ENCODE measurements at regions not wholly inside any gene's neighbourhood (a gene's known extent, or its start where the extent isn't known, plus 50 kb on each side); places are given as distances from the start of the nearest gene placed in this dataset.

DNA sequence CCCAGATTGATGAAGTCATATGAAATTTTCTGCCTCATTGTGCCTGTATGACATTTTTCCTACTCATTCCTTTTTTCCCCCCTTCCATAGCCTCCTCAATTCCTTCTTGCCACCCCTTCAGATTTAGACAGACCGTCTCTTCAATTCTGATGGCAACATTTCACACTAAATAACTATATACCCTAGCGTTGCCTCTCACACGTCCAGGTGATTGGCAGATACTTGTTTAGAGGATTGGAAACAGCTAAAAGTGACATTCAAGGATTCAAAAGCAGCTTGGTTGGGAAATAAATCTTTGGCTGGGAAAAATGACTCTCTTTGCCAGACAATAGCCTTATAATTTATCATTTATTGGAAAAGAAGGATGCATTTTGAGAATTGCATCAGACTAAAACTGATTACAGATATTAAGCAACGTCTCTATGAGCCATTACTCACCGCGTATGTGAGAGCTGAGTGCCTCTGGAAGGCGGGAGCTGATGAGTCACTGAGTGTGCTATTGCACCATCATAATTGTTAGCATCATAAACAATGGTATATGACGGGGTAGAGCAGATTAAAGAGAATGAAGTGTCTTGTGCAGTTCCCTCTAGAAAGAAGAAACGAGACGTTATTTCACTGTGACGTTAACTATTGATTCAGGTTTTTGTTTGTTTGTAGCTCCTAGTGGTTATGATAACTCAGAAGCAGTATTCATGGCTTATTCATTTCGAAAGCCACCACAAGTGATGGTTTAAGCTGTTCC is 61.1 kb upstream of the FAM216B start:
- peak; percentile 97 for DNase-seq (ENCODE audit: extremely low read depth, low read depth)

DNA sequence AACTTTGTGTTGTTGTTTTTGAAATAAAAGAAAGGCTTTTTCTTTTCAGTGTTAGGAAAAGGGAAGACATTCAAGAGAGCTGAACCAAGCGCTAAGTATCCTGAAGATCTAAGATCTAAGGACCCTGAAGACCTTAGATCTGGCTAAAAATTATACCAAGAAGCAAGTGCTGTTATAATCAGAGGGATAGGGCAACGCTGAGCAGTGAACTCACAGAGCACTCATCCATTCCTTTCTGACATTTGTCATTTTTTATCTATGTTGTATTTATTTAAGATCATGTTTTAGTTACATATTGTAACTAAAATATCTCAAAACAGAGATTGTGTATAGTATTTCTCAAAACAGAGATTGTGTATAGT is 60.5 kb upstream of the FAM216B start:
- DNase-seq (ENCODE audit: extremely low read depth, low read depth), result no peak

DNA sequence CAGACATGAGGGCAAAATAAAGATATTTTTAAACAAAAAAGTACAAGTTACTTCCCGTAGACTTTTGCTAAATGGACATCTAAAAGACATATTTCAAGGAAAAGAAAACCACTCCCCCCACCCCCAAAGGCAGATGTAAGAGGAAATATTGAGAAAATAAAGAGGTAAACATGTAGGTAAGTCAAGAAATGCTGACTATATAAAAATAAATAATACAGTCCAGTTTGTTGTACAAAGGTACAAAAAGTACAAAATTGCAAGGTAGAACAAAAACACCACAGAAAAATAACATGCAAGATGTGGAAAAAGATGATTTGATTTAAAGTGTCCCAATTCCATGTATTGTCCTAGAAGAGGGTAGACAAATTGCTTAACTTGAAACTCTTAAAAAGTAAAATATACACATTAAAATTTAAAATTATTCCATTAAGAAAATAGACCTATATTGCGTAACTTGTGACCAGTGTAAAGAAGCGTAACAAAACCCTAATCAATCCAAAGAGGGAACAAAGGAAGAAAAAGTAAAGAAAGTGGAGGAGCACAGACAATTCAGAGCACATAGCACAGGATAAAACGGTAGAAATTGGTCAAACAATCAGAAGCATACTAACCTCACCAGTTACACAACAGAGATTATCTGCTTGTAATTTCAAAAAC is 58.4 kb upstream of the FAM216B start:
- DNase-seq (ENCODE audit: extremely low read depth, low read depth), result no peak

DNA sequence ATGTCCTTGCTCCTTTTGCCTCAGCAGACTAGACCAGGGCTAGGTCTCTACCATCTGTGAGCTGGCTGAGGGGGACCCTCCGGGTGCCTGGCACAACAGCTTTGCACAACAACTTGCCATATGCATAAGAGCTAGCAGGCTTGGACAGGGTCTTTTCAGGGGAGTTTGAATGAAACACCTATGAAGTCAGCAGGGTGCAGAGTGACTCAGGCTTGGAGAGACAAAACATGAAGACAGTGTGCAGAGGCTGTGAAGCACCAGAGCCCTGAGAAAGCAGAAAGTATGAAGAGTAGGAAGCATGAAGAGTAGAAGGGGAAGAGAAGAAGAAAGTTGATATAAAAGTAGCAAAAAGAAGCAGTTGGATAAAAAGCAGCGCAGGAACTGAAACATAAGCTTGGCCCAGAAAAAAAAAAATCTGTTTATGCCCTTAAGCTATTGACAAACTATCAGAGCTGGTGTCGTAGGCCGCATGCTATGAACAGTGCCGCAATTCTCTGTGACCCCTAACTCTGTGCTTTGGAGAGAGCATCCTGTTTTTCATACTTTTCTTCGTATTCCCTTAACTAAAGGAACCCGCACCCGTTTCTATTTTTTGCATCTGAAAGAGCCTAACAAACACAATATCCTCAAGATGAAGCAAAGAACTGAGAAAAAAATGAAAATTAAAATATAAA is 52.7 kb upstream of the FAM216B start:
- DNase-seq (ENCODE audit: extremely low read depth, low read depth), result no peak

DNA sequence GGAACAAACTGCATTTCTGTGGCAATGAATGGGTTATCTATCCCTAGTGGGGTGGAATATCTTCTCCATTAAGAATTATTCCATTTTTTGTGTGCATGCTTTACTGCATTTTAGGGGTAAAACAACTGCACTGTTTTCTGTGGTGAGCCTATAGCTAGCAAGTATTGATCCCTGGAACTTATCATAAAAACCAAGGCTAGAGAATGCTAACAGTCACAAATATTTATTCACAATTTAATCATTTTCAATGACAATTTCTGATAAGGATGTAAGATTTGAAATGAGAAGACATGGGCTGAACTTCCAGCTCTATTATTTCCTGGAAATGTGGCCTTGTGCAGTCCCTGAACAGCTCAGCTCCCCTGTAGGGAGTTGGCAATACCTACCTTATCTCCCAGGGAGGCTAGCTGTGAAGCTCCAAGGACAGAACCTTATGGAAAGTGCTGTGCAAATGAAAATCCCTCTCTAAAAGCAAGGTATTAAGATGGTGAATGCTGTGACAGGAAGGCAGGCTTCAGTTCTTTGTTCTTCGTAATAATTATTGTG is 51.5 kb upstream of the FAM216B start:
- DNase-seq (ENCODE audit: extremely low read depth, low read depth), result no peak
